ENCODE measurements at regions not wholly inside any gene's neighbourhood (a gene's known extent, or its start where the extent isn't known, plus 50 kb on each side); places are given as distances from the start of the nearest gene placed in this dataset.
"Not testable (repeated sequence)": the region's sequence is repeated elsewhere in the genome, so short reads cannot be mapped to it uniquely, and the experiment has no call there.

- intact Hi-C loops (cut with micrococcal nuclease); H3K27me3 Mint-ChIP-seq; H3K9me3 Mint-ChIP-seq; POLR2A ChIA-PET; H3K36me3 Mint-ChIP-seq; H3K4me3 Mint-ChIP-seq; DNase-seq; CTCF ChIA-PET; H3K27ac Mint-ChIP-seq; H3K4me1 Mint-ChIP-seq (ENCODE audit: low read depth): not testable (repeated sequence)
Measured at GRCh38 chr17:52961751-52962150, 803.2 kb upstream of the CA10 start.

- no peaks in the 10 kb centered on the region for H3K36me3 Mint-ChIP-seq
- DNase-seq, result no peak
- CTCF ChIA-PET, result no interaction called here
Measured at GRCh38 chr17:52957411-52957810, 798.9 kb upstream of the CA10 start.

GRCh38 chr17:52947418-52947817 lies 788.9 kb upstream of the CA10 start:
- ChIA-PET CTCF (no interaction called here), POLR2A (no interaction called here)
- H3K4me1 Mint-ChIP-seq (ENCODE audit: low read depth), result no peaks in the 10 kb centered on the region
- no peaks in the 10 kb centered on the region for H3K36me3 Mint-ChIP-seq
- no peaks in the 10 kb centered on the region for H3K27me3 Mint-ChIP-seq
- H3K27ac Mint-ChIP-seq, result no peak overlapping the region
- no peak overlapping the region for H3K4me3 Mint-ChIP-seq
- H3K9me3 Mint-ChIP-seq, result peaks cover under 1% of the 10 kb centered on the region
- intact Hi-C loops (cut with micrococcal nuclease), result no loop called here
- no peak for DNase-seq

More at GRCh38 chr17:52957411-52957810, 798.9 kb upstream of the CA10 start:
- H3K4me3 Mint-ChIP-seq, result no peak overlapping the region
- POLR2A ChIA-PET, result no interaction called here
- H3K4me1 Mint-ChIP-seq (ENCODE audit: low read depth), result no peaks in the 10 kb centered on the region
- no peaks in the 10 kb centered on the region for H3K9me3 Mint-ChIP-seq
- H3K27me3 Mint-ChIP-seq, result no peaks in the 10 kb centered on the region
- intact Hi-C loops (cut with micrococcal nuclease), result no loop called here
- no peak overlapping the region for H3K27ac Mint-ChIP-seq

- Mint-ChIP-seq H3K36me3 (peaks cover 3% of the 10 kb centered on the region), H3K4me3 (no peak overlapping the region), H3K27me3 (no peaks in the 10 kb centered on the region), H3K9me3 (peaks cover 32% of the 10 kb centered on the region), H3K27ac (no peak overlapping the region), H3K4me1 (ENCODE audit: low read depth) (no peaks in the 10 kb centered on the region)
- ChIA-PET POLR2A (no interaction called here), CTCF (no interaction called here)
- DNase-seq, result no peak
- intact Hi-C loops (cut with micrococcal nuclease), result no loop called here
Measured at GRCh38 chr17:52938623-52939230, 780.2 kb upstream of the CA10 start.

GRCh38 chr17:52930581-52930980 lies 772.1 kb upstream of the CA10 start:
- intact Hi-C loops (cut with micrococcal nuclease), result no loop called here
- H3K27ac Mint-ChIP-seq, result no peak overlapping the region
- no peak overlapping the region for H3K4me3 Mint-ChIP-seq
- DNase-seq, result no peak
- no peaks in the 10 kb centered on the region for H3K36me3 Mint-ChIP-seq
- H3K9me3 Mint-ChIP-seq, result peaks cover 3% of the 10 kb centered on the region
- no peaks in the 10 kb centered on the region for H3K27me3 Mint-ChIP-seq
- ChIA-PET POLR2A (no interaction called here), CTCF (no interaction called here)
- H3K4me1 Mint-ChIP-seq (ENCODE audit: low read depth), result no peaks in the 10 kb centered on the region

GRCh38 chr17:52930145-52930544 lies 771.6 kb upstream of the CA10 start:
- H3K27me3 Mint-ChIP-seq, result no peaks in the 10 kb centered on the region
- no peak for DNase-seq
- ChIA-PET CTCF (no interaction called here), POLR2A (no interaction called here)
- no peaks in the 10 kb centered on the region for H3K4me1 Mint-ChIP-seq (ENCODE audit: low read depth)
- no peak overlapping the region for H3K4me3 Mint-ChIP-seq
- H3K27ac Mint-ChIP-seq, result no peak overlapping the region
- intact Hi-C loops (cut with micrococcal nuclease), result no loop called here
- H3K36me3 Mint-ChIP-seq, result no peaks in the 10 kb centered on the region
- H3K9me3 Mint-ChIP-seq, result no peaks in the 10 kb centered on the region

GRCh38 chr17:52923658-52924057 lies 765.1 kb upstream of the CA10 start:
- peaks cover 2% of the 10 kb centered on the region for H3K9me3 Mint-ChIP-seq
- no peak overlapping the region for H3K4me3 Mint-ChIP-seq
- no peak overlapping the region for H3K27ac Mint-ChIP-seq
- intact Hi-C loops (cut with micrococcal nuclease), result no loop called here
- CTCF ChIA-PET, result no interaction called here
- no peak for DNase-seq
- H3K36me3 Mint-ChIP-seq, result no peaks in the 10 kb centered on the region
- H3K4me1 Mint-ChIP-seq (ENCODE audit: low read depth), result no peaks in the 10 kb centered on the region
- POLR2A ChIA-PET, result no interaction called here
- H3K27me3 Mint-ChIP-seq, result peaks cover 1% of the 10 kb centered on the region

GRCh38 chr17:52899235-52899634 lies 740.7 kb upstream of the CA10 start:
- Mint-ChIP-seq H3K4me1 (ENCODE audit: low read depth) (no peaks in the 10 kb centered on the region), H3K4me3 (no peak overlapping the region)
- DNase-seq, result no peak

GRCh38 chr17:52895272-52895671 lies 736.8 kb upstream of the CA10 start:
- H3K27me3 Mint-ChIP-seq, result no peaks in the 10 kb centered on the region
- ChIA-PET POLR2A (no interaction called here), CTCF (no interaction called here)
- no peak for DNase-seq
- intact Hi-C loops (cut with micrococcal nuclease), result no loop called here
- no peak overlapping the region for H3K4me3 Mint-ChIP-seq
- H3K4me1 Mint-ChIP-seq (ENCODE audit: low read depth), result no peaks in the 10 kb centered on the region
- no peak overlapping the region for H3K27ac Mint-ChIP-seq
- H3K9me3 Mint-ChIP-seq, result peaks cover 3% of the 10 kb centered on the region
- no peaks in the 10 kb centered on the region for H3K36me3 Mint-ChIP-seq

More at GRCh38 chr17:52899235-52899634, 740.7 kb upstream of the CA10 start:
- Mint-ChIP-seq H3K9me3 (peaks cover 3% of the 10 kb centered on the region), H3K27me3 (no peaks in the 10 kb centered on the region), H3K36me3 (no peaks in the 10 kb centered on the region), H3K27ac (no peak overlapping the region)
- ChIA-PET POLR2A (no interaction called here), CTCF (no interaction called here)
- intact Hi-C loops (cut with micrococcal nuclease), result no loop called here

- POLR2A ChIA-PET, result no interaction called here
Measured at GRCh38 chr17:52892334-52892733, 733.8 kb upstream of the CA10 start.

GRCh38 chr17:52885882-52886281 lies 727.4 kb upstream of the CA10 start:
- Mint-ChIP-seq H3K9me3 (peaks cover 3% of the 10 kb centered on the region), H3K4me1 (ENCODE audit: low read depth) (no peaks in the 10 kb centered on the region), H3K36me3 (no peaks in the 10 kb centered on the region), H3K27ac (no peak overlapping the region), H3K4me3 (no peak overlapping the region), H3K27me3 (peaks cover 1% of the 10 kb centered on the region)
- intact Hi-C loops (cut with micrococcal nuclease), result no loop called here
- DNase-seq, result no peak
- ChIA-PET POLR2A (no interaction called here), CTCF (no interaction called here)

More at GRCh38 chr17:52892334-52892733, 733.8 kb upstream of the CA10 start:
- Mint-ChIP-seq H3K4me1 (ENCODE audit: low read depth) (no peaks in the 10 kb centered on the region), H3K4me3 (no peak overlapping the region), H3K36me3 (no peaks in the 10 kb centered on the region), H3K27ac (no peak overlapping the region), H3K27me3 (no peaks in the 10 kb centered on the region), H3K9me3 (no peaks in the 10 kb centered on the region)
- CTCF ChIA-PET, result no interaction called here
- intact Hi-C loops (cut with micrococcal nuclease), result no loop called here
- DNase-seq, result no peak

- POLR2A ChIA-PET; H3K36me3 Mint-ChIP-seq; intact Hi-C loops (cut with micrococcal nuclease); H3K9me3 Mint-ChIP-seq; DNase-seq; H3K27ac Mint-ChIP-seq; CTCF ChIA-PET; H3K4me3 Mint-ChIP-seq; H3K4me1 Mint-ChIP-seq (ENCODE audit: low read depth); H3K27me3 Mint-ChIP-seq: not testable (repeated sequence)
Measured at GRCh38 chr17:52883907-52884491, 725.5 kb upstream of the CA10 start.

- H3K27me3 Mint-ChIP-seq; CTCF ChIA-PET; H3K36me3 Mint-ChIP-seq; POLR2A ChIA-PET; H3K27ac Mint-ChIP-seq; H3K4me3 Mint-ChIP-seq; H3K9me3 Mint-ChIP-seq; H3K4me1 Mint-ChIP-seq (ENCODE audit: low read depth); DNase-seq; intact Hi-C loops (cut with micrococcal nuclease): not testable (repeated sequence)
Measured at GRCh38 chr17:52846767-52847166, 688.3 kb upstream of the CA10 start.

Data from activated CD4-positive, alpha-beta memory T cell treated with anti-CD3 and anti-CD28 coated beads for 36 hours (primary cell).